NCI-H446 (cell line): ENCODE measurements at regions not wholly inside any gene's neighbourhood (a gene's known extent, or its start where the extent isn't known, plus 50 kb on each side); places are given as distances from the start of the nearest gene placed in this dataset.
"Not testable (repeated sequence)": the region's sequence is repeated elsewhere in the genome, so short reads cannot be mapped to it uniquely, and the experiment has no call there.

ENCODE experiments used
- DNase-seq, 2 experiments: peaks; one replicate each; lab custom pipeline; 2025; lab: John Stamatoyannopoulos, UW

- DNase-seq = no peak
These were observed 614.2 kb upstream of the COBL start for GRCh38 chr7:51930834-51931233.

GRCh38 chr7:51929818-51930217 lies 613.2 kb upstream of the COBL start:
- DNase-seq = no peak

GRCh38 chr7:51927738-51928137 lies 611.1 kb upstream of the COBL start:
- DNase-seq = no peak

- DNase-seq = no peak
These were observed 602.0 kb upstream of the COBL start for GRCh38 chr7:51918581-51918980.

- no peak for DNase-seq
These were observed 584.9 kb upstream of the COBL start for GRCh38 chr7:51901489-51901840.

GRCh38 chr7:51900755-51901488 lies 584.3 kb upstream of the COBL start:
- DNase-seq = not testable (repeated sequence)

GRCh38 chr7:51899611-51900010 lies 583.0 kb upstream of the COBL start:
- DNase-seq = no peak

GRCh38 chr7:51882412-51882811 lies 565.8 kb upstream of the COBL start:
- DNase-seq = no peak

GRCh38 chr7:51881309-51881708 lies 564.7 kb upstream of the COBL start:
- DNase-seq = no peak

- DNase-seq = no peak
These were observed 562.3 kb upstream of the COBL start for GRCh38 chr7:51878865-51879264.

GRCh38 chr7:51869452-51869851 lies 552.8 kb upstream of the COBL start:
- no peak for DNase-seq

GRCh38 chr7:51867117-51867516 lies 550.5 kb upstream of the COBL start:
- DNase-seq = no peak

- no peak for DNase-seq
These were observed 543.7 kb upstream of the COBL start for GRCh38 chr7:51860305-51860704.

GRCh38 chr7:51850126-51850525 lies 533.5 kb upstream of the COBL start:
- no peak for DNase-seq

- DNase-seq = no peak
These were observed 531.0 kb upstream of the COBL start for GRCh38 chr7:51847461-51848134.

- not testable (repeated sequence) for DNase-seq
These were observed 522.5 kb upstream of the COBL start for GRCh38 chr7:51839130-51839529.

GRCh38 chr7:51827631-51828030 lies 511.0 kb upstream of the COBL start:
- DNase-seq = no peak

GRCh38 chr7:51824050-51824449 lies 507.4 kb upstream of the COBL start:
- DNase-seq = no peak

GRCh38 chr7:51823437-51823836 lies 506.8 kb upstream of the COBL start:
- no peak for DNase-seq

GRCh38 chr7:51817694-51818225 lies 501.2 kb upstream of the COBL start:
- DNase-seq = no peak

- DNase-seq = not testable (repeated sequence)
These were observed 489.3 kb upstream of the COBL start for GRCh38 chr7:51805783-51806431.

GRCh38 chr7:51802718-51803117 lies 486.1 kb upstream of the COBL start:
- DNase-seq = no peak

GRCh38 chr7:51797371-51797770 lies 480.8 kb upstream of the COBL start:
- no peak for DNase-seq
